NCI-H2029 (cell line): ENCODE measurements at regions not wholly inside any gene's neighbourhood (a gene's known extent, or its start where the extent isn't known, plus 50 kb on each side); places are given as distances from the start of the nearest gene placed in this dataset.

Source experiments
- DNase-seq: peaks from one replicate; lab custom pipeline; 2025; lab: John Stamatoyannopoulos, UW

DNA sequence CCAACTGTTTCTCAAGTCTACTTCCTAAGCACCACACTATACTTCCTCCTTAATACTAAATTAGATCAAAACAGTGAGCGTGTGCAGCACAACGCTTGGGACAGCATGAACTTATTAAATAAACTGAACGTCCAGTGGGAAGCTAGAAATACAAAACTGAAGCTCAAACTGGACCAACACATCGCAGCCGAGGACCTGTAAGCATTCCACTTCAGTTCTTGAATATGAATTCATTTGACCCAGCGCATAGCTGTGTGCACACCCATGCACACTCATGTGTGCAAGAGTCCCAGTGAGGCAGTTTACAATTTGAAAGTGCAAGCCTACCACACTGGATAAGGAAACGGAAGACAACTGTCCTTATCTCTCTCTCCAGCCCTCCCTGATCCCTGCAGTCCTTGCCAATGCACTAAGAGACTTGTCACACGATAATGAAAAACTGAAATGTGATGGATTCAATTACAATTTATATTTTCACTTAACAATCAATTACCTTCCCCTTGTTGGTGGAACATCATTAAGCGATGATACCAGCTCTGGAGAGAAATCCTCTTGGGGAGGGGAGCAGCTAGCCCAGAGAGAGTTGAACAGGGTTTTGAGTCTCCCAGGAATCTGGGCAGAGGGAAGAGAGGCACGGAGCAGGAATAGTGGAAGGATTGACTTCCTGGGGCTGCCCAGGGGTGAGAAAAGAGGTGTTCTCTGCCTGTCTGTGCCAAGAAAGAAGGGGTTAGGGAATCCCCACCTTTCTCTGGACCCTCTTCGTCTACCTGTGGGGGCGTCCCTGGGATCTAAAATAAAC, 186.5 kb upstream of the KLHL29 start:
- DNase-seq: no peak

- no peak for DNase-seq
Measured at GRCh38 chr2:23199115-23199918, 185.7 kb upstream of the KLHL29 start.

DNA sequence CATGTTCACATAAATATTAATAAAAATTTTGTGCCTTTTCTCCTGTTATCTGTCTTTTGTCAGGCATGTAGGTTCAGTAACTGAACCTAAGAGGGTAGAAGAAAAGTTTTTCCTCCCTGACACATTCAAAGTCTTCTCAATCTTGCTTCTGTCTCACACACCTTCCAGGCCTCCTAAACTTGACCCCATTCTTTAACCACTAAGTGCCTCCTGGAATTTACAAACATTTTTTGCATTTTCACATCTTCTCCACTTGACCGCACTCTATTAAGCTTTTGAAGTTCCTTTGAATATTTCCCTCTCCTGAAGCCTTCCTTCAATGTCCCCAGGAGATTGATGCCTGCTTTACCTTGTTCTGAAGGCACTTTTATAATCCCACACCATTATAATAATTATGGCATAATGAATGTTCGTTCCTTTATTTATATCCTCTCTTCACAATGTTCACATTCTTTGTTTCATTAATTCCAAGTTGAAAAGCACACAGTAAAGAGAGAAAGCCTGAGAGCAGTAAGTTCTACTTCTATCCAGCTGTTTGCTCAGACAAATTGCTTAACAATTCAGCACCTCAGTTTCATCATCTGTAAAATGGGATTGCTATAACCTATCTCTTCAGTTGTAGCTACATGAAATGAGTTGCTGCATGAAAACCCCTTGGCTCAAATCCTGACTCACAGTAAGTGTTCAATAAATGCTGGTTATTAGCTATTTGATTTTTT, 184.8 kb upstream of the KLHL29 start:
- DNase-seq: no peak

DNA sequence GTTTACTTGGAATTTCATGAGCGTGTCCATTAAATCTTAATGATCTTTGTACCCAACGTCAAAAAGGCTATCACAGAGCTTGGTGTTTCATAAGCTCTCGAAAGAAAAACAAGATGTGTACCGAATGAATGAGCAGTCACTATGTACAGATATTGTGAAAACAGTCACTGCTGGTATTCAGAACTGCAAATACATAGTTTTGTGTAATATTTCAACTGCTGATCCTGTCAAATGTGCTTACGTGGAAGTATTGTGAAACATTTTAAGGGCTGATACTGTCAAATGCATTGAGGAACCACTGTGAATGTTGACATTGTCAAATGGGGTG, 184.2 kb upstream of the KLHL29 start:
- no peak for DNase-seq

- DNase-seq: no peak
Measured at GRCh38 chr2:23203383-23203782, 181.6 kb upstream of the KLHL29 start.

- DNase-seq: no peak
Measured at GRCh38 chr2:23204685-23205242, 180.2 kb upstream of the KLHL29 start.

- DNase-seq: no peak
Measured at GRCh38 chr2:23206650-23207049, 178.3 kb upstream of the KLHL29 start.

- no peak for DNase-seq
Measured at GRCh38 chr2:23207871-23208270, 177.1 kb upstream of the KLHL29 start.

GRCh38 chr2:23208339-23208738, 176.6 kb upstream of the KLHL29 start:
- no peak for DNase-seq

GRCh38 chr2:23209059-23209458, 175.9 kb upstream of the KLHL29 start:
- DNase-seq: no peak

DNA sequence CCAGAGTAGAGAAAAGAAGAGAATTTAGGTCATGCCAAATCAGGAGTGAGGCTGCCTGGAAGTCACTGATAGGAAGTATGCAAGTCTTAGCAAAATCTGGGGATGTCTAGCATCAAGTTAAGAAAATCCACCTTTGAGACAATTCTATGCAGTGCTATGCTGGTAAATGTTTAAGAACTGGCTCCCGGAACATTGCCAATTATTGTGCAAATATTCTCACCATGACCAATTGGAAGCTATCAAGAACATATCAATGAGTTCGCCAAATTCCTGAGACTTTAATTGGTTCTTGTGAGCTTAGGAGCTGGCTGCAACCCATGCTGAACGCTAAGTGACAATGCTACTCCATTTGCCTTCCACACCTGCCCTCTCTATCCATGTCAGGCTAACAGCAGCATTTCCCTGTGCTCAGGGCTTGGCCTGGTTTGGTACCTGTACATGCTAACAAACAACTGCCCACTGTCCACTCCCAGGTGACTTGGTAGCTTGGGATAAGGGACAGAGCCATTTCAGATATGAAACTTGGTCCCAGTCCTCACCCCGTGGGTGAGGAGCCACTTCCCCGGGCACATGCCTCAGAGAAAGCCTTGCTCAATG, 172.9 kb upstream of the KLHL29 start:
- no peak for DNase-seq

DNA sequence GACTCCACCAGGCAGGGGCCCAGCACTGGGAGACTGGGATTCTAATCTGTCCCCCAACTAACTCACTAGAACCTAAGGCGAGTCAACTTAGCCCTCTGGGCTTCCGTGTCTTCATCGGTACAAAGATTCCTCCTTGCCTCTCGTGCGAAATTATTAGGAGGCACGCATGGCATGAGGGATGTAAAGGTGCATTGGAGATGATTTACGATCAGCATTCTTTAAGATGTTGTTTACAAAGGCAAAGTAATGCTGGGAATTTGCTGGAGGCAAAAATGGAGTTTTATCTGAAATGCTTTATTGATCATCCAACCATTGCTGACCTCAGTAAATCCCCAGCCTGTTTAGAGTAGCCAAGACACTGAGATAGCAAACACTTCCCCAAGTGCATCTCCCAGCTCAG, 171.8 kb upstream of the KLHL29 start:
- DNase-seq: no peak

- no peak for DNase-seq
Measured at GRCh38 chr2:23215016-23215415, 170.0 kb upstream of the KLHL29 start.

GRCh38 chr2:23219666-23220065, 165.3 kb upstream of the KLHL29 start:
- no peak for DNase-seq

GRCh38 chr2:23220513-23221094, 164.4 kb upstream of the KLHL29 start:
- no peak for DNase-seq

DNA sequence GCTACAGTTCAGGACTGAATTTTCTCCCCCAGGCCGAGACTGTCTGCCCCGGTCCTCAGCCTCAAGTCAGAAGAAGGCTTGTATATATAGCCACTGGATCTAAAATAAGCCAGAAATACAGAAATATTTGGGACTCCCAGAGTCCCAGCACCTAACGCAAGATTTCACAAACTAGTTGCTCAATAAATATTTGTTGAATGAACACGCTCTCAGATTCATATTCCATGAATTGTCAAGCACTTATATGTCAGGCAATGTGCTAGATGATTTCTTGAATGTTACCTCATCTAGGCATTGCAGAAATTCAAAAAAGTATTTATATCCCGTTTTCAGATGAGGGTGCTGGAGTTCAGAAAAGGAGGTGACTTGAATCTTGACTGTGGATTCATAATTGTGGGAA, 163.7 kb upstream of the KLHL29 start:
- DNase-seq: no peak

DNA sequence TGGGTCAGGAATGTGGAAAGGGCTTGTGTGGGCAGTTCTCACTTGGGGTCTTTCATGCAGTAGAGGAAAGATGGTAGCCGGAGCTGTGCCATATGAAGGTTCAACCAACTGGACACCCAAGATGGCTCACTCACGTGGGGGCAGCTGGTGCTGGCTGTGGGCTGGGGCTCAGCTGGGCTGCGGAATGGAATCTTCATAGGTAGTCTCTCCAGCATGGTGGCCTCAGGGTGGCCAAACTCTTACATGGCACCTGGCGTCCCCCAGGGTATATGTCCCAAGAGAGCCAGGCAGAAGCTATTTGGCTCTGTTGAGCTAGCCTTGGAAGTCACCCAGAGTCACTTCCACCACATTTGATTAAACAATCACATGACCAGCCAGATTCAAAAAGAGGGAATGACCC, 163.1 kb upstream of the KLHL29 start:
- no peak for DNase-seq

GRCh38 chr2:23230885-23231284, 154.1 kb upstream of the KLHL29 start:
- no peak for DNase-seq

DNA sequence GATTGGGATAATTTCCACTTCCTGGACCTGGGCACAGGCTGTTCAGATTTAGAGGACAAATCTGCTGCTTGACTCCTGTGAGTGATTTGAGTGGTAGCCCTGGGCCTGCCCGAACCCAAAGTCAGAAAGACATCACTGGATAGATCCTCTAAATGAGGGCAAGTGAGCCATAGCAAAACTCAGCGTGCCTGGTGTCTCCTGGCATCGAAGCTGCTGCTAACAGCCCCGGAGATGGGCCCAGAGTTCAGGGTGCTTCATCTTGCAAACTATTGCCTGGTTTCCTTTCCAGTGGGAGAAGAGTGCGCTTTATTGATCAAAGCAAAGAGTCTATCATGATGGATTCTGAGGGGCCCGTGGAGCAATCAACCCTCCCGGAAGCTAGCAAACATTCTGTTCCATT, 153.1 kb upstream of the KLHL29 start:
- DNase-seq: no peak

GRCh38 chr2:23235292-23235691, 149.7 kb upstream of the KLHL29 start:
- no peak for DNase-seq

DNA sequence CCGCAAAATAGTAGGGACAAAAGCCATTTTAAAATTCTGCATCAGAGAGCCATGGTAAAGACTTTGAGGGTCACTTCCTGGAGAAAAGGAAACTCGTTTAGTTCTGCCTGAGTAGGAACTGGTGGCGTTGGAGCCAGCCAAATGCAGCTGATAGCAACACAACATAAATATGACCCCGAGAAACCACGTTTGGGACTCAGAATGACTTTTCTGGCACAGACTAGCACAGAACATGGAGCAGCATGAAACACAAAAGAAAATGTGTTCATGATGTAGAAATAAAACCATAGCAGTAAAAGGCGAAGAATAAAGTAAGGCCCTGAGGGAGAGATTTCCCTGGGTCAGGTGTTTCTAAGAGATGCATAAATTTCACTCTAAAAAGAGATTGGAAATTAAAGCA, 149.2 kb upstream of the KLHL29 start:
- no peak for DNase-seq

GRCh38 chr2:23237147-23237546, 147.8 kb upstream of the KLHL29 start:
- no peak for DNase-seq
